Neuron (in vitro differentiated cells): ENCODE measurements at regions not wholly inside any gene's neighbourhood (a gene's known extent, or its start where the extent isn't known, plus 50 kb on each side); places are given as distances from the start of the nearest gene placed in this dataset.

Source experiments
- H2AFZ ChIP-seq: one replicate; pipeline ENCODE4 v1.6.1; 2013; ENCODE audit warnings: low read depth, mild to moderate bottlenecking, inconsistent platforms, low read length, moderate library complexity
- H3K27me3 ChIP-seq: one replicate; pipeline ENCODE4 v1.6.1; 2013; ENCODE audit warnings: low read length; ENCODE audit not compliant: insufficient read depth
- H3K36me3 ChIP-seq: one replicate; pipeline ENCODE4 v1.6.1; 2013; ENCODE audit warnings: low read length; ENCODE audit not compliant: insufficient read depth
- H3K4me1 ChIP-seq: one replicate; pipeline ENCODE4 v1.6.1; 2013; ENCODE audit warnings: low read length; ENCODE audit not compliant: insufficient read depth
- H3K4me3 ChIP-seq: 2 replicates; pipeline ENCODE4 v1.5.1; 2013; ENCODE audit warnings: mild to moderate bottlenecking, low read length, moderate library complexity
- H3K9me3 ChIP-seq: one replicate; pipeline ENCODE4 v1.6.1; 2013; ENCODE audit warnings: low read length

DNA sequence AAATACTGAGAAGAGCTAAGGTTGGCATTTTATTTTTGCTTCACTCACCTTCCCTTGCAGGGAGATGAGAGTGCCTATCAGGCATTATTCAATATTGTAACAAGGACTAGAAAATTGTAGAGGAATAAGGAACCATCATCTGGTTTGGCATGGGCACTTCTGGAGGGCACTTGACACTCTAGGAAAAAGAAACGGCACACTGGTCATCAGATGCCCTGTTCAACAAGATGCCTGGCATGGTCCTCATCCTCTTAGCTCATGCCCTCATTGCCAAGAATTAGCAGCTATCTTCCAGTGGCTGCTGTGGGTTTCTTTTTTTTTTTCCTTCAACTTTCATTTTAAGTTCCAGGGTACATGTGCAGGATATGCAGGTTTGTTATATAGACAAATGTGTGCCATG is 95.1 kb upstream of the ESRRG start:
- Histone ChIP-seq H3K27me3 (no peaks in the 10 kb centered on the region), H3K4me1 (peaks cover 12% of the 10 kb centered on the region), H3K4me3 (no peak overlapping the region), H2AFZ (no peak overlapping the region), H3K36me3 (no peaks in the 10 kb centered on the region), H3K9me3 (no peaks in the 10 kb centered on the region)

GRCh38 chr1:216815260-216816131 is 92.3 kb upstream of the ESRRG start:
- Histone ChIP-seq H3K27me3 (no peaks in the 10 kb centered on the region), H3K4me3 (no peak overlapping the region), H3K9me3 (no peaks in the 10 kb centered on the region), H3K36me3 (no peaks in the 10 kb centered on the region), H2AFZ (peak overlapping the region; percentile 11), H3K4me1 (peaks cover 19% of the 10 kb centered on the region)

- no peak overlapping the region for H3K4me3 ChIP-seq
- H3K9me3 ChIP-seq: no peaks in the 10 kb centered on the region
- H3K36me3 ChIP-seq: no peaks in the 10 kb centered on the region
- no peak overlapping the region for H2AFZ ChIP-seq
- H3K4me1 ChIP-seq: peaks cover 16% of the 10 kb centered on the region
- H3K27me3 ChIP-seq: no peaks in the 10 kb centered on the region
Observed at GRCh38 chr1:216814576-216815259, 91.5 kb upstream of the ESRRG start.

- no peak overlapping the region for H2AFZ ChIP-seq
- H3K36me3 ChIP-seq: no peaks in the 10 kb centered on the region
- no peaks in the 10 kb centered on the region for H3K27me3 ChIP-seq
- H3K4me1 ChIP-seq: peaks cover 16% of the 10 kb centered on the region
- no peaks in the 10 kb centered on the region for H3K9me3 ChIP-seq
- H3K4me3 ChIP-seq: no peak overlapping the region
Observed at GRCh38 chr1:216812966-216813365, 89.7 kb upstream of the ESRRG start.

DNA sequence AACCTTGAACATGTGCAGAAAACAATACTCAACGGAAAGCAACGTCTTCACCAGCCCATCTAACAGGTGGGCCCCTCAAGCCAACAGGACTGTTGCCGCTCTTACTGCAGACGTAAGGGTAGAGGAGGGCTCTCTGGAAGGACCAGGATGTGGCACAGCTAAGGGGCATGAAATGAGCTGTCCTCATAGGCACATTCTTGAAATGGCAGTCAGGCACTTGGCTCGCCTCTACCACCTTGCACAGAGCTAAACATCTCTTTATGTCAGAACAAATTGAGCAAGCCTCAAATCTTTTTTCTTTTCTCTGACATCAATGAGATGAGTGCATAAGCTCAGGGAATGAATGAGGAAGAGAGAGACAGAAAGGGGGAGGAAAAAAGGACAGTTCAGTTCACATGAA is 86.4 kb upstream of the ESRRG start:
- H2AFZ ChIP-seq: no peak overlapping the region
- peaks cover 11% of the 10 kb centered on the region for H3K4me1 ChIP-seq
- no peaks in the 10 kb centered on the region for H3K27me3 ChIP-seq
- no peaks in the 10 kb centered on the region for H3K36me3 ChIP-seq
- no peaks in the 10 kb centered on the region for H3K9me3 ChIP-seq
- no peak overlapping the region for H3K4me3 ChIP-seq

DNA sequence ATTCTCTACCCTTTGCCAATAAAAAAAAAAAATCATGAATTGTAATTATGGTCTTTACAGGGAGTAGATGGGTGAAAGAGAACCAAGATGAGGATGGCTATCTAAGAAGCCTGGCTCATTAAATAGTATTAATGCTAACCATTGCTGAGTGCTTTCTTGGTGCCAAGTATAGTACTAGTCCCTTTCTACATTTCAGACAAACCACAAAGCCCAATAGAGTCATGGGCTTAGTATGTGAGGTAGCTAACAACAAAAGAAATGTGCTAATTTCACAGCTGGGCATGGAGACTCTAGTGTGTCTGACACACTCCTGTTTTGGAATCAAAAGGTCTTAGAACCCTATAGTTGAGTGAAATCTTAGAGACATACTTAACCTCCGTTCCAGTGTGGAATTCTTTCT is 84.5 kb upstream of the ESRRG start:
- no peaks in the 10 kb centered on the region for H3K9me3 ChIP-seq
- no peaks in the 10 kb centered on the region for H3K36me3 ChIP-seq
- H3K4me1 ChIP-seq: peaks cover 13% of the 10 kb centered on the region
- H2AFZ ChIP-seq: no peak overlapping the region
- H3K4me3 ChIP-seq: no peak overlapping the region
- no peaks in the 10 kb centered on the region for H3K27me3 ChIP-seq

- peaks cover 7% of the 10 kb centered on the region for H3K4me1 ChIP-seq
- no peak overlapping the region for H2AFZ ChIP-seq
- no peaks in the 10 kb centered on the region for H3K36me3 ChIP-seq
- H3K27me3 ChIP-seq: no peaks in the 10 kb centered on the region
- no peaks in the 10 kb centered on the region for H3K9me3 ChIP-seq
- H3K4me3 ChIP-seq: no peak overlapping the region
Observed at GRCh38 chr1:216805953-216806352, 82.7 kb upstream of the ESRRG start.

GRCh38 chr1:216805233-216805632 is 82.0 kb upstream of the ESRRG start:
- Histone ChIP-seq H3K27me3 (no peaks in the 10 kb centered on the region), H3K9me3 (no peaks in the 10 kb centered on the region), H3K4me3 (no peak overlapping the region), H3K36me3 (no peaks in the 10 kb centered on the region), H2AFZ (no peak overlapping the region), H3K4me1 (peaks cover 7% of the 10 kb centered on the region)

- Histone ChIP-seq H3K4me3 (no peak overlapping the region), H3K9me3 (no peaks in the 10 kb centered on the region), H3K36me3 (no peaks in the 10 kb centered on the region), H3K27me3 (no peaks in the 10 kb centered on the region), H3K4me1 (peaks cover 7% of the 10 kb centered on the region), H2AFZ (no peak overlapping the region)
Observed at GRCh38 chr1:216804111-216804510, 80.9 kb upstream of the ESRRG start.

DNA sequence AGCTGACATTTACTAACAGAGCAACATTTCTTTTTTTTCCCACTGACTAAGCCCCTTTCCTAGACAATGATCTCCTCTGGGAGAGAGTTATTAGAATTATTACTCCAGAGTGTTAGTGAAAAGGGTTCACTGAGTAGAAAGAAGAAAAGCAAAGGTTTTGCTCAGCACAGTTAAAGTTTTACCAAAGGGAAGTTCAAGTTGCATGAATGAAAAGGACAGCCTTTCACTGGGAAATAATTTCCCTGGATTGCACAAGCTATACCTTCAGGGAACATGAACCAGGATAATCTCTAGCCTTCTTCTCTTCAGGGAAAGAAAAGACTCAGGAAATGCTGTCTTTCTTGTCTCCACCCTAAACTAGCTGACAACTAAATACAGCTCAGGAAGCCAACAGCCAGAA is 71.4 kb upstream of the ESRRG start:
- Histone ChIP-seq H3K9me3 (no peaks in the 10 kb centered on the region), H3K4me3 (no peak overlapping the region), H3K36me3 (no peaks in the 10 kb centered on the region), H3K27me3 (no peaks in the 10 kb centered on the region), H2AFZ (no peak overlapping the region), H3K4me1 (no peaks in the 10 kb centered on the region)

GRCh38 chr1:216793973-216794372 is 70.7 kb upstream of the ESRRG start:
- H2AFZ ChIP-seq: no peak overlapping the region
- no peaks in the 10 kb centered on the region for H3K9me3 ChIP-seq
- H3K27me3 ChIP-seq: no peaks in the 10 kb centered on the region
- H3K4me3 ChIP-seq: no peak overlapping the region
- H3K36me3 ChIP-seq: no peaks in the 10 kb centered on the region
- no peaks in the 10 kb centered on the region for H3K4me1 ChIP-seq

DNA sequence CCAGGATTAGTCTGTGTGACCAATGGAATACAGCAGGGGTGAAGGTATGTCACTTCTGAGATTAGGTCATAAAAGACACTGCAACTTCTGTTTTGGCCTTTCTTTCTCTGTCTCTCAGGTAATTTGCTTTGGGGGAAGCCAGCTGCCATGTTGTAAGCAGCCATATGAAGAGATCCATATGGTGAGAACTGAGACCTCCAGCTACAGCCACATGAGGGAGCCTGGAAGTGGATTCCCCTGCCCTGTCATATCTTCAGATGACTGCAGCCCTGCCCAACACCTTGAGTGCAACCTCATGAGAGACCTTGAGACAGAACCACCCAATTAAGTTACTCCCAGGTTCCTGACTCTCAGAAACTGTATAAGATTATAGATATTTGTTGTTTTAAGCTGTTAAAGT is 70.1 kb upstream of the ESRRG start:
- H2AFZ ChIP-seq: no peak overlapping the region
- H3K36me3 ChIP-seq: no peaks in the 10 kb centered on the region
- no peaks in the 10 kb centered on the region for H3K4me1 ChIP-seq
- H3K9me3 ChIP-seq: no peaks in the 10 kb centered on the region
- no peak overlapping the region for H3K4me3 ChIP-seq
- no peaks in the 10 kb centered on the region for H3K27me3 ChIP-seq

- no peaks in the 10 kb centered on the region for H3K9me3 ChIP-seq
Observed at GRCh38 chr1:216788671-216789070, 65.4 kb upstream of the ESRRG start.

More at GRCh38 chr1:216788671-216789070, 65.4 kb upstream of the ESRRG start:
- H3K36me3 ChIP-seq: no peaks in the 10 kb centered on the region
- H3K4me3 ChIP-seq: no peak overlapping the region
- no peaks in the 10 kb centered on the region for H3K27me3 ChIP-seq
- no peak overlapping the region for H2AFZ ChIP-seq
- peaks cover 5% of the 10 kb centered on the region for H3K4me1 ChIP-seq
